Kidney (tissue), 13 donors: ENCODE measurements at regions not wholly inside any gene's neighbourhood (a gene's known extent, or its start where the extent isn't known, plus 50 kb on each side); places are given as distances from the start of the nearest gene placed in this dataset.

ENCODE experiments used
- DNase-seq, 5 donors: peaks; one replicate each; pipeline ENCODE4 v3.0.0-alpha.2; 2013 to 2020
- FAIRE-seq: peaks from 2 replicates; lab custom pipeline; 2012; peaks lifted over from hg19 to GRCh38; lab: Jason Lieb, UNC
- H3K27ac ChIP-seq, 2 donors: one replicate each; pipeline ENCODE4 v1.7.0; 2013; ENCODE audit warnings: low read depth in 2 of 2, low read length in 2 of 2, inconsistent platforms in 1 of 2
- H3K27me3 ChIP-seq: one replicate; pipeline ENCODE4 v1.7.1; 2013; ENCODE audit warnings: low read length, inconsistent platforms; ENCODE audit not compliant: control insufficient read depth, insufficient read depth
- H3K36me3 ChIP-seq, 3 donors: one replicate each; pipeline versions ENCODE4 v1.7.0 to v1.7.1; 2013; ENCODE audit warnings: low read length in 3 of 3, control low read depth in 1 of 3, inconsistent platforms in 1 of 3; ENCODE audit not compliant: insufficient read depth in 3 of 3, control insufficient read depth in 2 of 3
- H3K4me1 ChIP-seq, 3 donors: one replicate each; pipeline versions ENCODE4 v1.7.0 to v1.7.1; 2013; ENCODE audit warnings: low read length in 3 of 3, inconsistent platforms in 1 of 3, low read depth in 1 of 3; ENCODE audit not compliant: control insufficient read depth in 2 of 3, insufficient read depth in 2 of 3
- H3K4me3 ChIP-seq, 3 donors: one replicate each; pipeline versions ENCODE4 v1.7.0 to v1.8.1; 2013; ENCODE audit warnings: low read length in 3 of 3, control low read depth in 1 of 3, inconsistent platforms in 1 of 3
- H3K9ac ChIP-seq, 3 donors: one replicate each; pipeline versions ENCODE4 v1.7.0 to v1.7.1; 2013; ENCODE audit warnings: low read length in 3 of 3, control low read depth in 1 of 3, inconsistent platforms in 1 of 3
- H3K9me3 ChIP-seq, 3 donors: one replicate each; pipeline versions ENCODE4 v1.7.0 to v1.7.1; 2013; ENCODE audit warnings: low read length in 3 of 3, control low read depth in 1 of 3, inconsistent platforms in 1 of 3; ENCODE audit not compliant: control insufficient read depth in 2 of 3, insufficient read depth in 1 of 3
- CTCF ChIP-seq: IDR thresholded peaks from 3 replicates; pipeline ENCODE4 v1.5.1; 2012; ENCODE audit warnings: mild to moderate bottlenecking, moderate library complexity, borderline replicate concordance; ENCODE audit not compliant: insufficient read depth; ENCODE audit errors: extremely low read depth
- intact Hi-C: fragments of 100-400 bp; cut with DNase I; formaldehyde crosslinking; loops from one replicate; pipeline ENCODE4 v1.11.1; 2022
- donor health status: control.
- donor health status: control.
- donor health status: control.
- donor health status: control.
- donor health status: control.
- donor health status: DM: yes; HTN: yes; CAD: no.
- donor health status: Normal renal cell carcinoma (clear cell type).

DNA sequence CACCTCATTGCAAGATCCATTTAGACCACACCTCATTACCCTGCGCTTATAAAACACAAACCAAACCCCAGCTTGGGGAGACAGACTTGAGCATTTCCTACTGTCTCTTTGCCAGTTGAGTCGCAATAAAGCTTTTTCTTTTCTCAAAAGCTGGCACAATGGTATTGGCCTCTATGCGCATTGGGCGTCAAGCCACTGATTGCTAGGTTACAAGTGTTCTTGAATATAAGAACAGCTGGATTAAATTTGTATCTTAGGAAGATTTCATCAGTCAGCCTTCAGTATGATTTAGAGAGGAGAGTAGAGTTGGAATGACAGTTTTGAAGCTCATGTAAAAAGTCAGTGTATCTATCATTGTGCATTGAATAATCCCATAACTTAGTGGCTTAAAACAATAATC lies 84.9 kb upstream of the RAB4A start:
- intact Hi-C loops: no loop called here
- H3K9me3 ChIP-seq: no peaks in the 10 kb centered on the region
- no peak for TF ChIP-seq CTCF
- DNase-seq: no peak
- no peaks in the 10 kb centered on the region for H3K27me3 ChIP-seq
- H3K36me3 ChIP-seq: no peaks in the 10 kb centered on the region
- H3K9ac ChIP-seq: no peak overlapping the region
- no peak for FAIRE-seq
- no peak overlapping the region for H3K27ac ChIP-seq
- no peaks in the 10 kb centered on the region for H3K4me1 ChIP-seq
- H3K4me3 ChIP-seq: no peak overlapping the region

GRCh38 chr1:229186373-229187056 lies 84.4 kb upstream of the RAB4A start:
- TF ChIP-seq CTCF: no peak
- no peak overlapping the region for H3K9ac ChIP-seq
- H3K9me3 ChIP-seq: no peaks in the 10 kb centered on the region
- H3K4me3 ChIP-seq: no peak overlapping the region
- H3K27me3 ChIP-seq: no peaks in the 10 kb centered on the region
- no peak for DNase-seq
- no peak overlapping the region for H3K27ac ChIP-seq
- intact Hi-C loops: no loop called here
- H3K36me3 ChIP-seq: no peaks in the 10 kb centered on the region
- H3K4me1 ChIP-seq: no peaks in the 10 kb centered on the region
- no peak for FAIRE-seq

DNA sequence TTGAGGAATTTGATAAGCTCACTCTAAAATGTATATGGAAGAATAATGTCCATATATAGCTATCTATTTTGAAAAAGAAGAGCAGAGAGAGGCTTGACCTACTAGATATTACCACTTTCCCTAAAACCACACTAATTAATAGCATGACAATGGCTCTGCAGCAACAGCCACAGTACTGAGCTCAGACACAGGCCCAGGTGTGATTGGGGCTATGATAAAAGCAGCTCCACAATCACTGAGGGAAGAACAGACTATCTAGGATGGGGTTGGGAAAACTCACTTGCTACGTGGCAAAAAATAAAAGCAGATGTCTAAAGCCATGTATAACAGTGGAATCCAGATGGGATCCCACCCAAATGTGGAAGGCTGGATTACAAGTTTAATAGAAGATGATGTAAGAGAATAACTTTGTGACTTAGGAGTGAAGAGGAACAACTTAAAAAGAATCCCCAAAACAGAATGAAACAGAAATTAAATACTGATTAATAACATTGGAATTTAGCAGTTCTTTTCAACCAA lies 80.8 kb upstream of the RAB4A start:
- FAIRE-seq: no peak

More for the DNA sequence above, 80.8 kb upstream of the RAB4A start:
- H3K36me3 ChIP-seq: no peaks in the 10 kb centered on the region
- no peak overlapping the region for H3K27ac ChIP-seq
- H3K9me3 ChIP-seq: no peaks in the 10 kb centered on the region
- no peaks in the 10 kb centered on the region for H3K4me1 ChIP-seq
- intact Hi-C loops: no loop called here
- no peak overlapping the region for H3K9ac ChIP-seq
- TF ChIP-seq CTCF: no peak
- H3K4me3 ChIP-seq: no peak overlapping the region
- DNase-seq: no peak
- H3K27me3 ChIP-seq: no peaks in the 10 kb centered on the region
